TTC549 (cell line): ENCODE measurements at regions not wholly inside any gene's neighbourhood (a gene's known extent, or its start where the extent isn't known, plus 50 kb on each side); places are given as distances from the start of the nearest gene placed in this dataset.

ENCODE experiments used
- FAIRE-seq: peaks from 2 replicates; lab custom pipeline; 2012; peaks lifted over from hg19 to GRCh38; lab: Jason Lieb, UNC

- no peak for FAIRE-seq
These were observed 372.8 kb upstream of the RAB6C start for GRCh38 chr2:129606496-129607270.

- FAIRE-seq, result no peak
These were observed 370.2 kb upstream of the RAB6C start for GRCh38 chr2:129609224-129609623.

GRCh38 chr2:129610766-129611165 lies 368.7 kb upstream of the RAB6C start:
- FAIRE-seq, result no peak

- no peak for FAIRE-seq
These were observed 368.0 kb upstream of the RAB6C start for GRCh38 chr2:129611471-129611870.

GRCh38 chr2:129619471-129619870 lies 360.0 kb upstream of the RAB6C start:
- FAIRE-seq, result no peak

- no peak for FAIRE-seq
These were observed 359.1 kb upstream of the RAB6C start for GRCh38 chr2:129620411-129620810.

GRCh38 chr2:129623783-129624182 lies 355.7 kb upstream of the RAB6C start:
- no peak for FAIRE-seq

- FAIRE-seq, result no peak
These were observed 352.0 kb upstream of the RAB6C start for GRCh38 chr2:129627437-129627836.

GRCh38 chr2:129636692-129637091 lies 342.8 kb upstream of the RAB6C start:
- no peak for FAIRE-seq

- no peak for FAIRE-seq
These were observed 338.1 kb upstream of the RAB6C start for GRCh38 chr2:129641371-129641770.

- FAIRE-seq, result no peak
These were observed 336.9 kb upstream of the RAB6C start for GRCh38 chr2:129642526-129643043.

- no peak for FAIRE-seq
These were observed 334.1 kb upstream of the RAB6C start for GRCh38 chr2:129645335-129645734.

- no peak for FAIRE-seq
These were observed 333.4 kb upstream of the RAB6C start for GRCh38 chr2:129646107-129646506.

GRCh38 chr2:129653246-129653645 lies 326.2 kb upstream of the RAB6C start:
- no peak for FAIRE-seq

- FAIRE-seq, result no peak
These were observed 325.1 kb upstream of the RAB6C start for GRCh38 chr2:129654331-129654730.

GRCh38 chr2:129656081-129656598 lies 323.3 kb upstream of the RAB6C start:
- no peak for FAIRE-seq

GRCh38 chr2:129658430-129658829 lies 321.0 kb upstream of the RAB6C start:
- no peak for FAIRE-seq

GRCh38 chr2:129661935-129662334 lies 317.5 kb upstream of the RAB6C start:
- FAIRE-seq, result no peak

- FAIRE-seq, result no peak
These were observed 311.9 kb upstream of the RAB6C start for GRCh38 chr2:129667577-129667976.

GRCh38 chr2:129672521-129672920 lies 306.9 kb upstream of the RAB6C start:
- no peak for FAIRE-seq

GRCh38 chr2:129673234-129673633 lies 306.2 kb upstream of the RAB6C start:
- FAIRE-seq, result no peak

GRCh38 chr2:129673847-129674711 lies 305.4 kb upstream of the RAB6C start:
- FAIRE-seq, result no peak

GRCh38 chr2:129678751-129679150 lies 300.7 kb upstream of the RAB6C start:
- no peak for FAIRE-seq
